ENCODE measurements at regions not wholly inside any gene's neighbourhood (a gene's known extent, or its start where the extent isn't known, plus 50 kb on each side); places are given as distances from the start of the nearest gene placed in this dataset.

DNA sequence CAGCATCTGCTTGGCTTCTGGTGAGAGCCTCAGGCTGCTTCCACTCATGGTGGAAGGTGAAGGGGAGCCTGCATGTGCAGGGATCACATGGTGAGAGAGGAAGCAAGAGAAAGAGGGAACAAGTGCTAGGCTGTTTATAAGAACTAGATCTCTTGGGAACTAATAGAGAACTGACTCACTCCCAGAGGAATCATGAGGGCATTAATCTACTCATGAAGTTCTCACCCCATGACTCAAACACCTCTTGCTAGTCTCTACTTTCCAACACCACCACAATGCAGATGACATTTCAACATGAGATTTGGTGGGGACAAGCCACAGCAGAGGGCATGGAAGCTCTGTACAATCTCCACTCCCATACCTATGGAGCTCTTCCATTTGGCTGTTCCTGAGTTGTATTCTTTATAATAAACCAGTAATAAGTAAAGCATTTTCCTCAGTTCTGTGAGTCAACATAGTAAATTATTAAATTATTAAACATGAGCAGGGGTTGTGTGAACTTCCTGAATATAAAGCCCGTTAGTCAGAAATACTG lies 524.1 kb upstream of the NRSN1 start:
- Histone ChIP-seq H3K9ac (ENCODE audit: low read depth, low read length) (no peak overlapping the region), H2AFZ (replicated peaks; ENCODE audit: low read length, poor library complexity) (no peak overlapping the region), H3K4me3 (ENCODE audit: insufficient read depth, low read depth, low read length) (no peak overlapping the region), H2BK5ac (ENCODE audit: low read depth, low read length, poor library complexity, severe bottlenecking) (no peak overlapping the region), H2AK5ac (ENCODE audit: low read depth, low read length) (no peak overlapping the region), H3K27ac (ENCODE audit: insufficient read depth, low read length) (no peak overlapping the region), H4K5ac (ENCODE audit: low read depth, low read length) (no peak overlapping the region), H3K4me1 (ENCODE audit: control insufficient read depth, insufficient read depth, low read length) (no peaks in the 10 kb centered on the region), H4K8ac (ENCODE audit: low read depth in 2 of 2, low read length in 2 of 2) (no peak overlapping the region), H3K4ac (ENCODE audit: low read depth, low read length) (no peak overlapping the region), H3K9me1 (ENCODE audit: insufficient read depth, low read length) (no peaks in the 10 kb centered on the region), H3K36me3 (ENCODE audit: control insufficient read depth, insufficient read depth, low read length) (no peaks in the 10 kb centered on the region), H3K56ac (ENCODE audit: extremely low read depth, insufficient read depth, low read length) (no peak overlapping the region), H3K9me3 (ENCODE audit: control insufficient read depth, insufficient read depth, low read length) (peaks cover 2% of the 10 kb centered on the region; the same call in 1 of the 2 replicates), H2BK20ac (ENCODE audit: low read depth, low read length) (no peak overlapping the region), H2BK120ac (ENCODE audit: low read depth, low read length) (no peak overlapping the region), H4K91ac (ENCODE audit: insufficient read depth, low read depth, low read length) (no peak overlapping the region), H3K4me2 (ENCODE audit: low read depth, low read length) (no peak overlapping the region), H3K79me1 (ENCODE audit: low read depth in 1 of 2, low read length in 2 of 2) (no peaks in the 10 kb centered on the region), H3K23ac (ENCODE audit: low read depth, low read length) (no peak overlapping the region), H2AK9ac (replicated peaks; ENCODE audit: low read depth, low read length, poor library complexity) (no peak overlapping the region), H3K18ac (ENCODE audit: low read depth, low read length) (no peak overlapping the region), H2BK15ac (ENCODE audit: low read depth, low read length) (no peak overlapping the region), H3K14ac (replicated peaks; ENCODE audit: low read depth, low read length) (no peak overlapping the region), H3K27me3 (ENCODE audit: control insufficient read depth, insufficient read depth, low read length) (no peaks in the 10 kb centered on the region), H4K20me1 (ENCODE audit: insufficient read depth, low read length) (no peaks in the 10 kb centered on the region)
- intact Hi-C loops (cut with micrococcal nuclease) (no loop called here), dilution Hi-C loops (cut with HindIII; ENCODE audit: low sequenced_read_pairs, unreplicated experiment) (no loop called here), in situ Hi-C loops (cut with MboI; ENCODE audit: low sequenced_read_pairs) (no loop called here)
- WGBS, 2 experiments (ENCODE audit: extremely low coverage in 2 of 2, insufficient read length in 1 of 2) = no CpG with 5 or more reads among the region's 1 CpG
- no peak for TF ChIP-seq BHLHE40 (IDR thresholded peaks at IDR 0.05; ENCODE audit: low read depth, low read length)
- no peak for TF ChIP-seq RCOR1 (IDR thresholded peaks at IDR 0.05; ENCODE audit: insufficient replicate concordance, low read length)
- TF ChIP-seq MAFK (IDR thresholded peaks at IDR 0.05; ENCODE audit: low read depth, low read length) = no peak
- TF ChIP-seq, protein P1, sequence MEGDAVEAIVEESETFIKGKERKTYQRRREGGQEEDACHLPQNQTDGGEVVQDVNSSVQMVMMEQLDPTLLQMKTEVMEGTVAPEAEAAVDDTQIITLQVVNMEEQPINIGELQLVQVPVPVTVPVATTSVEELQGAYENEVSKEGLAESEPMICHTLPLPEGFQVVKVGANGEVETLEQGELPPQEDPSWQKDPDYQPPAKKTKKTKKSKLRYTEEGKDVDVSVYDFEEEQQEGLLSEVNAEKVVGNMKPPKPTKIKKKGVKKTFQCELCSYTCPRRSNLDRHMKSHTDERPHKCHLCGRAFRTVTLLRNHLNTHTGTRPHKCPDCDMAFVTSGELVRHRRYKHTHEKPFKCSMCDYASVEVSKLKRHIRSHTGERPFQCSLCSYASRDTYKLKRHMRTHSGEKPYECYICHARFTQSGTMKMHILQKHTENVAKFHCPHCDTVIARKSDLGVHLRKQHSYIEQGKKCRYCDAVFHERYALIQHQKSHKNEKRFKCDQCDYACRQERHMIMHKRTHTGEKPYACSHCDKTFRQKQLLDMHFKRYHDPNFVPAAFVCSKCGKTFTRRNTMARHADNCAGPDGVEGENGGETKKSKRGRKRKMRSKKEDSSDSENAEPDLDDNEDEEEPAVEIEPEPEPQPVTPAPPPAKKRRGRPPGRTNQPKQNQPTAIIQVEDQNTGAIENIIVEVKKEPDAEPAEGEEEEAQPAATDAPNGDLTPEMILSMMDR (conservative IDR thresholded peaks at IDR 0.05; ENCODE audit: low read depth, low read length) = no peak
- no peak for TF ChIP-seq MXI1 (IDR thresholded peaks at IDR 0.05; ENCODE audit: borderline replicate concordance, low read depth, low read length)
- TF ChIP-seq, protein P2, sequence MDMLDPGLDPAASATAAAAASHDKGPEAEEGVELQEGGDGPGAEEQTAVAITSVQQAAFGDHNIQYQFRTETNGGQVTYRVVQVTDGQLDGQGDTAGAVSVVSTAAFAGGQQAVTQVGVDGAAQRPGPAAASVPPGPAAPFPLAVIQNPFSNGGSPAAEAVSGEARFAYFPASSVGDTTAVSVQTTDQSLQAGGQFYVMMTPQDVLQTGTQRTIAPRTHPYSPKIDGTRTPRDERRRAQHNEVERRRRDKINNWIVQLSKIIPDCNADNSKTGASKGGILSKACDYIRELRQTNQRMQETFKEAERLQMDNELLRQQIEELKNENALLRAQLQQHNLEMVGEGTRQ (IDR thresholded peaks at IDR 0.05; ENCODE audit: low read depth, low read length) = no peak
- no peak for TF ChIP-seq MAZ (IDR thresholded peaks at IDR 0.05; ENCODE audit: borderline replicate concordance, low read depth, low read length)
- no peak for TF ChIP-seq FOS (IDR thresholded peaks at IDR 0.05; ENCODE audit: low read depth, low read length)
- no peak for TF ChIP-seq RAD21 (IDR thresholded peaks at IDR 0.05; ENCODE audit: low read length)
- no peak for TF ChIP-seq CHD1 (IDR thresholded peaks at IDR 0.05; ENCODE audit: low read depth, low read length)
- no peak for TF ChIP-seq POLR2A (IDR thresholded peaks at IDR 0.05; ENCODE audit: low read depth, low read length)
- TF ChIP-seq NFE2L2 (IDR thresholded peaks at IDR 0.05; ENCODE audit: low read depth, low read length) = no peak
- no peak for TF ChIP-seq RFX5 (IDR thresholded peaks at IDR 0.05; ENCODE audit: low read depth, low read length)
- no peak for TF ChIP-seq CEBPB (IDR thresholded peaks at IDR 0.05; ENCODE audit: low read depth, low read length)
- no peak for TF ChIP-seq SMC3 (IDR thresholded peaks at IDR 0.05; ENCODE audit: low read depth, low read length)
- TF ChIP-seq, protein P3, sequence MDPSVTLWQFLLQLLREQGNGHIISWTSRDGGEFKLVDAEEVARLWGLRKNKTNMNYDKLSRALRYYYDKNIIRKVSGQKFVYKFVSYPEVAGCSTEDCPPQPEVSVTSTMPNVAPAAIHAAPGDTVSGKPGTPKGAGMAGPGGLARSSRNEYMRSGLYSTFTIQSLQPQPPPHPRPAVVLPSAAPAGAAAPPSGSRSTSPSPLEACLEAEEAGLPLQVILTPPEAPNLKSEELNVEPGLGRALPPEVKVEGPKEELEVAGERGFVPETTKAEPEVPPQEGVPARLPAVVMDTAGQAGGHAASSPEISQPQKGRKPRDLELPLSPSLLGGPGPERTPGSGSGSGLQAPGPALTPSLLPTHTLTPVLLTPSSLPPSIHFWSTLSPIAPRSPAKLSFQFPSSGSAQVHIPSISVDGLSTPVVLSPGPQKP (IDR thresholded peaks at IDR 0.05; ENCODE audit: borderline replicate concordance, low read depth, low read length) = no peak
- BruUV-seq (replicated peaks) = no TSS peak
- ChIA-PET POLR2A (ENCODE audit: unreplicated experiment) (no interaction called here), CTCF (no interaction called here)
- no peak for ATAC-seq (ENCODE audit: low read depth)
- no peak for DNase-seq
